SK-N-SH (cell line): ENCODE measurements at regions not wholly inside any gene's neighbourhood (a gene's known extent, or its start where the extent isn't known, plus 50 kb on each side); places are given as distances from the start of the nearest gene placed in this dataset.

Experiments
- CTCF ChIA-PET: fragments of 300-600, 350-600 bp; formaldehyde crosslinking; extraction: SDS; loops from one replicate; lab custom pipeline; 2021; lab: Yijun Ruan, JAX
- POLR2A ChIA-PET: fragments of 350-600 bp; sonication (Branson Sonifier 250); formaldehyde crosslinking; extraction: SDS; loops from one replicate; lab custom pipeline; 2020; ENCODE audit warnings: antibody characterized with exemption, inconsistent platforms; lab: Yijun Ruan, JAX
- DNase-seq: peaks from one replicate; pipeline ENCODE4 v3.0.0; 2012
- H2AFZ ChIP-seq: fragments of 200-600 bp; sonication (generic); 2 replicates; pipeline ENCODE4 v1.8.1; 2016; ENCODE audit warnings: antibody characterized with exemption, mild to moderate bottlenecking, low read depth
- H3F3A ChIP-seq: fragments of 200-600 bp; sonication (generic); replicated peaks from 2 replicates; pipeline ENCODE3; 2016; ENCODE audit warnings: antibody characterized with exemption, mild to moderate bottlenecking; ENCODE audit not compliant: insufficient read depth
- H3K27ac ChIP-seq, 2 experiments: fragments of 200-500 bp in 1 of 2; fragments of 200-600 bp in 1 of 2; sonication (Bioruptor generic) in 1 of 2; sonication (generic), shearing (Covaris generic) in 1 of 2; 2 replicates each; pipeline versions ENCODE4 v1.5.1 to v1.6.1; 2014 to 2016; ENCODE audit warnings: low read depth in 2 of 2, inconsistent platforms in 1 of 2, low read length in 1 of 2, mild to moderate bottlenecking in 1 of 2, mixed read lengths in 1 of 2
- H3K27me3 ChIP-seq: fragments of 200-600 bp; sonication (generic), shearing (Covaris generic); 2 replicates; pipeline ENCODE4 v1.6.1; 2016; ENCODE audit warnings: mixed run types; ENCODE audit not compliant: insufficient read depth
- H3K36me3 ChIP-seq, 2 experiments: fragments of 200-500 bp in 1 of 2; fragments of 200-600 bp in 1 of 2; sonication (Bioruptor generic) in 1 of 2; sonication (generic) in 1 of 2; replicated peaks in 1 of 2; 2 replicates each; pipeline versions ENCODE3 to v1.5.1; 2014 to 2016; ENCODE audit warnings: low read length in 1 of 2, mild to moderate bottlenecking in 1 of 2; ENCODE audit not compliant: insufficient read depth in 2 of 2, control insufficient read depth in 1 of 2
- H3K4me1 ChIP-seq, 2 experiments: fragments of 200-500 bp in 1 of 2; fragments of 200-600 bp in 1 of 2; sonication (Bioruptor generic) in 1 of 2; sonication (generic), shearing (Covaris generic) in 1 of 2; 2 replicates each; pipeline versions ENCODE4 v1.5.1 to v1.6.1; 2014 to 2016; ENCODE audit warnings: low read depth in 1 of 2, low read length in 1 of 2, mixed run types in 1 of 2; ENCODE audit not compliant: insufficient read depth in 2 of 2, control insufficient read depth in 1 of 2
- H3K4me2 ChIP-seq: fragments of 200-600 bp; sonication (generic), shearing (Covaris generic); 2 replicates; pipeline ENCODE4 v1.6.1; 2017; ENCODE audit warnings: mixed run types
- H3K4me3 ChIP-seq, 2 experiments: fragments of 200-500 bp in 1 of 2; fragments of 200-600 bp in 1 of 2; sonication (Bioruptor generic) in 1 of 2; sonication (generic), shearing (Covaris generic) in 1 of 2; 2 replicates each; pipeline versions ENCODE4 v1.5.1 to v1.8.1; 2014 to 2016; ENCODE audit warnings: low read depth in 2 of 2, inconsistent platforms in 1 of 2, low read length in 1 of 2, mild to moderate bottlenecking in 1 of 2, mixed read lengths in 1 of 2, moderate library complexity in 1 of 2
- H3K79me2 ChIP-seq: fragments of 200-600 bp; sonication (generic); 2 replicates; pipeline ENCODE4 v1.8.1; 2017; ENCODE audit warnings: mild to moderate bottlenecking; ENCODE audit not compliant: insufficient read depth
- H3K9ac ChIP-seq: fragments of 200-600 bp; sonication (generic); 2 replicates; pipeline ENCODE4 v1.6.1; 2017; ENCODE audit warnings: mixed run types
- H3K9me2 ChIP-seq: fragments of 200-600 bp; sonication (generic); 2 replicates; pipeline ENCODE4 v1.6.1; 2017; ENCODE audit warnings: mixed run types
- H3K9me3 ChIP-seq: fragments of 200-600 bp; sonication (generic); 2 replicates; pipeline ENCODE4 v1.6.1; 2017; ENCODE audit warnings: mixed run types, mild to moderate bottlenecking, moderate library complexity
- H4K20me1 ChIP-seq: fragments of 200-600 bp; sonication (generic); 2 replicates; pipeline ENCODE4 v1.6.1; 2017; ENCODE audit warnings: mild to moderate bottlenecking, mixed run types; ENCODE audit not compliant: insufficient read depth
- CHD2 ChIP-seq: fragments of 150-350 bp; IDR thresholded peaks from 2 replicates; pipeline ENCODE4 v1.6.1; 2018; ENCODE audit warnings: low read length; ENCODE audit not compliant: partially characterized antibody
- CTCF ChIP-seq: fragments of 200-600 bp; sonication (generic); IDR thresholded peaks from 2 replicates; pipeline ENCODE4 v1.6.1; 2017; ENCODE audit warnings: antibody characterized with exemption, mild to moderate bottlenecking, moderate library complexity
- FOSL2 ChIP-seq: IDR thresholded peaks from 2 replicates; pipeline ENCODE4 v1.4.0; 2012; ENCODE audit warnings: low read depth, mild to moderate bottlenecking, moderate library complexity, borderline replicate concordance
- FOXM1 ChIP-seq: IDR thresholded peaks from 2 replicates; pipeline ENCODE4 v1.4.0; 2012; ENCODE audit warnings: low read depth, mild to moderate bottlenecking
- JUND ChIP-seq: IDR thresholded peaks from 2 replicates; pipeline ENCODE4 v1.4.0; 2012
- MEF2A ChIP-seq: IDR thresholded peaks from 2 replicates; pipeline ENCODE4 v1.4.0; 2012; ENCODE audit warnings: low read depth, borderline replicate concordance
- MXI1 ChIP-seq: IDR thresholded peaks from 2 replicates; pipeline ENCODE4 v1.6.1; 2012; ENCODE audit warnings: mild to moderate bottlenecking, low read depth, low read length, improper control_type of control experiment
- NFIC ChIP-seq: IDR thresholded peaks from 2 replicates; pipeline ENCODE4 v1.4.0; 2012; ENCODE audit warnings: borderline replicate concordance
- POLR2AphosphoS5 ChIP-seq: IDR thresholded peaks from 2 replicates; pipeline ENCODE4 v1.6.1; 2012; ENCODE audit warnings: low read depth, low read length
- RAD21 ChIP-seq: IDR thresholded peaks from 2 replicates; pipeline ENCODE4 v1.6.1; 2012; ENCODE audit warnings: mild to moderate bottlenecking, low read length
- RCOR1 ChIP-seq: fragments of 150-350 bp; IDR thresholded peaks from 2 replicates; pipeline ENCODE4 v1.6.1; 2017; ENCODE audit warnings: antibody characterized with exemption, low read length
- SIN3A ChIP-seq: IDR thresholded peaks from 2 replicates; pipeline ENCODE4 v1.6.1; 2012; ENCODE audit warnings: low read depth, mild to moderate bottlenecking, low read length, moderate library complexity, borderline replicate concordance
- USF1 ChIP-seq: IDR thresholded peaks from 2 replicates; pipeline ENCODE4 v1.4.0; 2012; ENCODE audit warnings: low read depth, borderline replicate concordance
- WGBS: methylation state at CpG from one replicate; pipeline ENCODE4 v1.1.6; 2017; ENCODE audit warnings: low lambda C conversion rate; 5-methylcytosine and 5-hydroxymethylcytosine counted together

- TF ChIP-seq CTCF (no peak), RCOR1 (no peak), RAD21 (no peak), MXI1 (no peak), JUND (peak; percentile 89), USF1 (no peak), CHD2 (no peak), NFIC (peak; percentile 28), FOSL2 (peak; percentile 85), MEF2A (no peak), POLR2AphosphoS5 (peak; percentile 37; the same call in 1 of the 2 replicates)
- TF ChIP-seq, all 33 proteins: peak for 9
Measured at GRCh38 chr10:33509231-33509831, 174.9 kb upstream of the NRP1 start (continued).

DNA sequence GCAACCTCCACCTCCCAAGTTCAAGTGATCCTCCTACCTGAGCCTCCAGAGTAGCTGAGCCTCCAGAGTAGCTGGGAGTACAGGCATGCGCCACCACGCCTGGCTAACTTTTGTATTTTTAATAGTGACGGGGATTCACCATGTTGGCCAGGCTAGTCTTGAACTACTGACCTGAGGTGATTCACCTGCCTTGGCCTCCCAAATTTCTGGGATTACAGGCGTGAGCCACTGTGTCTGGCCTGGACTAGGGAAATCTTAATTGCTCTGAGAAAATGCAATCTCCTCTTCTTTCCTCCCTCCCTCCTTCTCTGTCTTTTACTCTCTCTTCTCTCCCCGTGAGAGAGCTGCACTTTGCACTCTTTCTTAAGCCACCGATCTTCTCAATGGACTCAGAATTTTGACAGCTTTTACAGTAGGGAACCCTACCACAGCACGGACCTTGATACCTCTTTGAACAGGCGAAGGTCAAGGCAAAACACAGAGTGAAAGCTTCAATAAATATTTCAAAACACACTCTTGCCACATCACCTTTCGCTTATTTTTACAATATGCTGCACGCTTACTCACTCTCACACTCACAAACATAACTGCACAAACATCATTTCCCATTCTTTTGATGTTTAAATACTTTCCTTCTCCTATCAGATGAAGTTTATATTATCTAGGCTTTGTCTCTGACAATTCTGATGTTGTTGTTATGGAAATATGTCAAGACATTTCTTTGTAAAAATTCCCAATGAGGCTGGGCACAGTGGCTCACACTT is 173.4 kb upstream of the NRP1 start:
- no peaks in the 10 kb centered on the region for H3K9me2 ChIP-seq
- H3K79me2 ChIP-seq: no peaks in the 10 kb centered on the region
- peaks cover 6% of the 10 kb centered on the region for H3F3A ChIP-seq
- H3K4me1 ChIP-seq: peaks cover 6 to 8% of the 10 kb centered on the region in 2 experiments; a peak in 3 of 4 replicates
- WGBS: 91% methylated on average over 10 of the region's 10 CpGs
- H2AFZ ChIP-seq: no peak overlapping the region
- no peaks in the 10 kb centered on the region for H3K36me3 ChIP-seq
- ChIA-PET POLR2A (no interaction called here), CTCF (interaction anchor here (1.7 kb wide), 1 partner anchor 11 kb away, joined by 5 read pairs; no protein-coding TSS in a partner anchor)
- no peaks in the 10 kb centered on the region for H3K9me3 ChIP-seq
- no peak overlapping the region for H3K4me2 ChIP-seq
- no peak overlapping the region for H3K27ac ChIP-seq
- no peak overlapping the region for H3K4me3 ChIP-seq
- no peaks in the 10 kb centered on the region for H3K27me3 ChIP-seq
- H3K9ac ChIP-seq: no peak overlapping the region
- DNase-seq: no peak
- no peaks in the 10 kb centered on the region for H4K20me1 ChIP-seq
- TF ChIP-seq FOXM1 (no peak), SIN3A (no peak)
- TF ChIP-seq, all 33 proteins: peak for 0
